Naive thymus-derived CD4-positive, alpha-beta T cell (primary cell): ENCODE measurements at regions not wholly inside any gene's neighbourhood (a gene's known extent, or its start where the extent isn't known, plus 50 kb on each side); places are given as distances from the start of the nearest gene placed in this dataset.

Source experiments
- ATAC-seq: fragments of 150-1000 bp; cut with Tn5 transposase; 2 replicates; pipeline ENCODE4 v1.10.0; 2021; ENCODE audit warnings: mild to moderate bottlenecking, moderate library complexity
- CTCF ChIA-PET: fragments of 350-600 bp; sonication (Branson Sonifier 250); formaldehyde crosslinking; loops from one replicate; lab custom pipeline; 2021; ENCODE audit warnings: antibody characterized with exemption; lab: Charles Lee
- POLR2A ChIA-PET: fragments of 350-600 bp; sonication (Branson Sonifier 250); formaldehyde crosslinking; loops from one replicate; lab custom pipeline; 2021; ENCODE audit warnings: antibody characterized with exemption, inconsistent platforms; lab: Charles Lee
- DNase-seq, 9 donors: peaks; one replicate each; pipeline versions ENCODE4 v3.0.0 to v3.0.0-alpha.2; 2020 to 2022; ENCODE audit warnings: mixed read lengths in 1 of 9
- H3K27ac ChIP-seq: one replicate; pipeline ENCODE4 v1.7.0; 2013; ENCODE audit warnings: mild to moderate bottlenecking, low read depth, low read length, moderate library complexity
- H3K27me3 ChIP-seq, 2 donors: one replicate each; pipeline ENCODE4 v1.7.0; 2013; ENCODE audit warnings: low read length in 2 of 2, mild to moderate bottlenecking in 2 of 2, moderate library complexity in 2 of 2; ENCODE audit not compliant: control insufficient read depth in 2 of 2, insufficient read depth in 2 of 2
- H3K36me3 ChIP-seq, 3 experiments: 1 replicate in 2 of 3; 2 replicates in 1 of 3; pipeline ENCODE4 v1.7.0; 2013; ENCODE audit warnings: low read length in 3 of 3, mild to moderate bottlenecking in 3 of 3, moderate library complexity in 1 of 3; ENCODE audit not compliant: insufficient read depth in 3 of 3, control insufficient read depth in 2 of 3
- H3K4me1 ChIP-seq, 2 donors: one replicate each; pipeline ENCODE4 v1.7.0; 2013; ENCODE audit warnings: low read length in 2 of 2, mild to moderate bottlenecking in 2 of 2, moderate library complexity in 1 of 2; ENCODE audit not compliant: control insufficient read depth in 2 of 2, insufficient read depth in 2 of 2
- H3K4me3 ChIP-seq: 2 replicates; pipeline ENCODE4 v1.7.0; 2013; ENCODE audit warnings: mild to moderate bottlenecking, low read length
- H3K9me3 ChIP-seq, 3 experiments: 1 replicate in 2 of 3; 2 replicates in 1 of 3; pipeline ENCODE4 v1.7.0; 2013; ENCODE audit warnings: low read length in 3 of 3; ENCODE audit not compliant: control insufficient read depth in 2 of 3
- H3K27ac Mint-ChIP-seq, 9 donors: one replicate each; pipeline ENCODE4 v1.8.0; 2020 to 2022; ENCODE audit warnings: mixed read lengths in 9 of 9, mild to moderate bottlenecking in 8 of 9, moderate library complexity in 5 of 9, inconsistent platforms in 2 of 9
- H3K27me3 Mint-ChIP-seq, 5 donors: one replicate each; pipeline ENCODE4 v1.8.0; 2021 to 2022; ENCODE audit warnings: mixed read lengths in 5 of 5, mild to moderate bottlenecking in 1 of 5
- H3K36me3 Mint-ChIP-seq, 5 donors: one replicate each; pipeline ENCODE4 v1.8.0; 2020 to 2022; ENCODE audit warnings: mixed read lengths in 5 of 5, mild to moderate bottlenecking in 3 of 5, inconsistent platforms in 1 of 5
- H3K4me1 Mint-ChIP-seq, 7 donors: one replicate each; pipeline ENCODE4 v1.8.0; 2020 to 2022; ENCODE audit warnings: mixed read lengths in 7 of 7, mild to moderate bottlenecking in 3 of 7, inconsistent platforms in 1 of 7
- H3K4me3 Mint-ChIP-seq, 10 donors: one replicate each; pipeline ENCODE4 v1.8.0; 2020 to 2022; ENCODE audit warnings: mild to moderate bottlenecking in 10 of 10, mixed read lengths in 10 of 10, moderate library complexity in 6 of 10, inconsistent platforms in 2 of 10
- H3K9me3 Mint-ChIP-seq, 11 donors: one replicate each; pipeline ENCODE4 v1.8.0; 2020 to 2022; ENCODE audit warnings: mixed read lengths in 11 of 11, mild to moderate bottlenecking in 4 of 11, inconsistent platforms in 1 of 11, moderate library complexity in 1 of 11
- intact Hi-C, 2 donors: fragments of 100-400 bp; cut with micrococcal nuclease; formaldehyde crosslinking; loops; one replicate each; pipeline ENCODE4 v1.15.1; 2023

- H3K4me1 Mint-ChIP-seq = peaks cover 0 to 14% (median 9%) of the 10 kb centered on the region in 7 donors
- CTCF ChIA-PET = no interaction called here
Observed at GRCh38 chr7:94251-94801, 98.0 kb upstream of the FAM20C start.

DNA sequence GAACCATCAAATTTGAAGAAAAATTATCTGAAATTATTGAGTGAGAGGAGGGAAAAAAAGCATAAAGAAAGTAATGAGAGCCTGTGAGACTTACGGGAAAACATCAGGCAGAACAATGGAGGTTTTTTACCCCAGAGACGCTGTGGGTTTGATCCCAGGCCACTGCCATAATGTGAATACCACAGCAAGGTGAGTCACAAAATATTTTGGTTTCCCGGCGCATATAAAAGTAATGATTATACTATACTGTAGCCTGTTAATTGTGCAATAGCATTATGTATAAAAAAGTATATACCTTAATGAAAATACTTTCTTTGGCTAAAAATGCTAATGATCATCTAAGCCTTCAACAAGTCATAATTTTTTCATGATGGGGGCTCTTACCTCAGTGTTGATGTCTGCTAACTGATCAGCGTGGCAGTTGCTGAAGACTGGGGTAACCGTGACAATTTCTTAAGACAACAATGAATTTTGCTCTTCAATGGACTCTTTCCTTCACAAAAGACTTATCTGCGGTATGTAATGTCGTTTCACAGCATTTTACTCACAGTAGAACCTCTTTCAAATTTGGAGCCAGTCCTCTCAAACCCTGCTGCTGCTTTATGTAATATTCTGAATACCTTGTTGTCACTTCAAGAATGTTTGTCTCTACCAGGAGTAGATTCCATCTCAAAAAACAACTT, 97.0 kb upstream of the FAM20C start:
- no peak for DNase-seq
- no peaks in the 10 kb centered on the region for H3K36me3 Mint-ChIP-seq
- POLR2A ChIA-PET = no interaction called here
- Histone ChIP-seq H3K27me3 (no peaks in the 10 kb centered on the region), H3K4me1 (no peaks in the 10 kb centered on the region), H3K4me3 (no peak overlapping the region), H3K9me3 (no peaks in the 10 kb centered on the region), H3K27ac (no peak overlapping the region), H3K36me3 (no peaks in the 10 kb centered on the region)
- ATAC-seq = no peak
- H3K9me3 Mint-ChIP-seq = peaks cover 0 to 31% (median 4%) of the 10 kb centered on the region in 11 donors
- CTCF ChIA-PET = no interaction called here
- intact Hi-C loops = no loop called here
- no peak overlapping the region for H3K4me3 Mint-ChIP-seq
- peaks cover 0 to 7% (median 5%) of the 10 kb centered on the region in 7 donors for H3K4me1 Mint-ChIP-seq
- peaks cover 0 to 16% (median 6%) of the 10 kb centered on the region in 5 donors for H3K27me3 Mint-ChIP-seq
- H3K27ac Mint-ChIP-seq = no peak overlapping the region

More at GRCh38 chr7:94251-94801, 98.0 kb upstream of the FAM20C start:
- Histone ChIP-seq H3K27ac (no peak overlapping the region), H3K4me3 (no peak overlapping the region), H3K27me3 (no peaks in the 10 kb centered on the region), H3K36me3 (no peaks in the 10 kb centered on the region), H3K4me1 (no peaks in the 10 kb centered on the region), H3K9me3 (no peaks in the 10 kb centered on the region)
- no peak overlapping the region for H3K27ac Mint-ChIP-seq
- no peak for ATAC-seq
- no peak for DNase-seq
- POLR2A ChIA-PET = no interaction called here
- no peak overlapping the region for H3K4me3 Mint-ChIP-seq
- H3K27me3 Mint-ChIP-seq = peaks cover 0 to 16% (median 6%) of the 10 kb centered on the region in 5 donors
- intact Hi-C loops = no loop called here
- H3K36me3 Mint-ChIP-seq = no peaks in the 10 kb centered on the region
- peaks cover 0 to 31% (median 4%) of the 10 kb centered on the region in 11 donors for H3K9me3 Mint-ChIP-seq

- no peak for DNase-seq
- Histone ChIP-seq H3K4me1 (no peaks in the 10 kb centered on the region), H3K9me3 (no peaks in the 10 kb centered on the region), H3K27me3 (no peaks in the 10 kb centered on the region), H3K4me3 (no peak overlapping the region), H3K27ac (no peak overlapping the region), H3K36me3 (no peaks in the 10 kb centered on the region)
- Mint-ChIP-seq H3K4me1 (peaks cover 0 to 3% (median 1%) of the 10 kb centered on the region in 7 donors), H3K9me3 (peaks cover 0 to 31% (median 4%) of the 10 kb centered on the region in 11 donors), H3K4me3 (no peak overlapping the region), H3K27me3 (peaks cover 0 to 16% (median 6%) of the 10 kb centered on the region in 5 donors), H3K27ac (no peak overlapping the region), H3K36me3 (no peaks in the 10 kb centered on the region)
- POLR2A ChIA-PET = no interaction called here
- CTCF ChIA-PET = no interaction called here
- intact Hi-C loops = no loop called here
- no peak for ATAC-seq
Observed at GRCh38 chr7:95863-96260, 96.5 kb upstream of the FAM20C start.

GRCh38 chr7:96861-97260, 95.5 kb upstream of the FAM20C start:
- Mint-ChIP-seq H3K4me3 (no peak overlapping the region), H3K9me3 (peaks cover 0 to 31% (median 4%) of the 10 kb centered on the region in 11 donors), H3K4me1 (peaks cover 0 to 2% (median 0%) of the 10 kb centered on the region in 7 donors), H3K27me3 (peaks cover 0 to 16% (median 6%) of the 10 kb centered on the region in 5 donors), H3K27ac (no peak overlapping the region), H3K36me3 (no peaks in the 10 kb centered on the region)
- ATAC-seq = no peak
- ChIA-PET POLR2A (no interaction called here), CTCF (no interaction called here)
- Histone ChIP-seq H3K27ac (no peak overlapping the region), H3K4me3 (no peak overlapping the region), H3K27me3 (no peaks in the 10 kb centered on the region), H3K9me3 (no peaks in the 10 kb centered on the region), H3K36me3 (no peaks in the 10 kb centered on the region), H3K4me1 (peaks cover 0 to under 1% of the 10 kb centered on the region in 2 donors)
- intact Hi-C loops = no loop called here
- no peak for DNase-seq

DNA sequence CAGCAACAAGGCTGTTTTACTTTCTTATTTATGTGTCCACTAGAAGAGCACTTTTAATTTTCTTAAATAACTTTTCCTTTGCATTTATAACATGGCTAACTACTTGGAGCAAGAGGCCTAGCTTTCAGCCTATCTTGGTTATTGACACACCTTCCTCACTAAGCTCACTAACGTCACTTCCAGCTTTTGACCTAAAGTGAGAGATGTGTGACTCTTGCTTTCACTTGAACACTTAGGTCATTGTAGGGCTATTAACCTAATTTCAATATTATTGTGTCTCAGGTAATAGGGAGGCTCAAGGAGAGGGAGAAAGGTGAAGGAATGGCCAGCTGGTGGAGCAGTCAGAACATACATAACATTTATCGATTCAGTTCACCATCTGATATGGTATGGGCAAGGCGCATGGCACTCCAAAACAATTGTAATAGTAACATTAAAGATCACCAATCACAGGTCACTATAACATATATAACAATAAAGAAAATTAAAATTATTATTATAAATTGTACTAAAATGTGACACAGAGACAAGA, 95.0 kb upstream of the FAM20C start:
- H3K4me1 ChIP-seq = peaks cover 0 to 6% of the 10 kb centered on the region in 2 donors
- H3K27me3 Mint-ChIP-seq = peaks cover 0 to 13% (median 4%) of the 10 kb centered on the region in 5 donors
- intact Hi-C loops = no loop called here
- no peak overlapping the region for H3K27ac Mint-ChIP-seq
- H3K27me3 ChIP-seq = no peaks in the 10 kb centered on the region
- peaks cover under 1 to 7% (median 1%) of the 10 kb centered on the region in 7 donors for H3K4me1 Mint-ChIP-seq
- H3K9me3 ChIP-seq = no peaks in the 10 kb centered on the region
- no peaks in the 10 kb centered on the region for H3K36me3 ChIP-seq
- POLR2A ChIA-PET = no interaction called here
- DNase-seq = no peak
- CTCF ChIA-PET = no interaction called here
- no peak overlapping the region for H3K27ac ChIP-seq
- no peak overlapping the region for H3K4me3 ChIP-seq
- H3K9me3 Mint-ChIP-seq = peaks cover 0 to 31% (median 4%) of the 10 kb centered on the region in 11 donors
- H3K36me3 Mint-ChIP-seq = no peaks in the 10 kb centered on the region
- no peak for ATAC-seq
- no peak overlapping the region for H3K4me3 Mint-ChIP-seq

GRCh38 chr7:101146-102046, 91.0 kb upstream of the FAM20C start:
- peaks cover 0 to 7% of the 10 kb centered on the region in 2 donors for H3K4me1 ChIP-seq
- peak overlapping the region in 2 of 9 donors; percentile 13 to 73 for H3K27ac Mint-ChIP-seq
- H3K4me3 ChIP-seq = no peak overlapping the region
- ATAC-seq (no peak), DNase-seq (no peak)
- peaks cover 0 to 3% (median 0%) of the 10 kb centered on the region in 5 donors for H3K36me3 Mint-ChIP-seq
- intact Hi-C loops = no loop called here
- ChIA-PET CTCF (no interaction called here), POLR2A (no interaction called here)
- no peak overlapping the region for H3K4me3 Mint-ChIP-seq
- H3K27me3 ChIP-seq = no peaks in the 10 kb centered on the region
- H3K9me3 ChIP-seq = no peaks in the 10 kb centered on the region
- no peaks in the 10 kb centered on the region for H3K36me3 ChIP-seq
- peaks cover 5 to 13% (median 11%) of the 10 kb centered on the region in 7 donors for H3K4me1 Mint-ChIP-seq
- H3K27me3 Mint-ChIP-seq = peaks cover 3 to 17% (median 5%) of the 10 kb centered on the region in 5 donors
- H3K9me3 Mint-ChIP-seq = peaks cover 0 to 23% (median 9%) of the 10 kb centered on the region in 11 donors
- H3K27ac ChIP-seq = no peak overlapping the region
